ENCODE measurements at regions not wholly inside any gene's neighbourhood (a gene's known extent, or its start where the extent isn't known, plus 50 kb on each side); places are given as distances from the start of the nearest gene placed in this dataset.

DNA sequence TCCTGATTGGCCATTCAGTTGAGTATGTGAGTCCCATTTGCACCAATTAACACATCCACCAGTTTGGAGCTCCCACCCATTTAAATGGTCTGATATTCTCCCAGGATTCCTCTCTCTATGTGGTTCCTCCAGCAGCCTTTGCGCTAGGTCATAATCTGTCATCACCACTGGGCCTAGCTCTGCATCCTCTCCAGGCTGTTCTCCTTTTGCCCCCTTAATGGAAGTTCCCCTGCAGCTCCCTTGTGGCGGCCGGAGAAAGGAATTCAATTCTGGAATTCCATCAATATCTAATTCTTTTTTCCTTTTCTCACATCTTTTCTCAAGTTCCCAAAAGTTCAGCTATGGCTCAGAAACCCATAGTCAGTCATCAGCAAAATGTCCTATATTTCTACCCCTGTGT lies 2184.4 kb upstream of the AGA start:
- TF ChIP-seq, protein P1, sequence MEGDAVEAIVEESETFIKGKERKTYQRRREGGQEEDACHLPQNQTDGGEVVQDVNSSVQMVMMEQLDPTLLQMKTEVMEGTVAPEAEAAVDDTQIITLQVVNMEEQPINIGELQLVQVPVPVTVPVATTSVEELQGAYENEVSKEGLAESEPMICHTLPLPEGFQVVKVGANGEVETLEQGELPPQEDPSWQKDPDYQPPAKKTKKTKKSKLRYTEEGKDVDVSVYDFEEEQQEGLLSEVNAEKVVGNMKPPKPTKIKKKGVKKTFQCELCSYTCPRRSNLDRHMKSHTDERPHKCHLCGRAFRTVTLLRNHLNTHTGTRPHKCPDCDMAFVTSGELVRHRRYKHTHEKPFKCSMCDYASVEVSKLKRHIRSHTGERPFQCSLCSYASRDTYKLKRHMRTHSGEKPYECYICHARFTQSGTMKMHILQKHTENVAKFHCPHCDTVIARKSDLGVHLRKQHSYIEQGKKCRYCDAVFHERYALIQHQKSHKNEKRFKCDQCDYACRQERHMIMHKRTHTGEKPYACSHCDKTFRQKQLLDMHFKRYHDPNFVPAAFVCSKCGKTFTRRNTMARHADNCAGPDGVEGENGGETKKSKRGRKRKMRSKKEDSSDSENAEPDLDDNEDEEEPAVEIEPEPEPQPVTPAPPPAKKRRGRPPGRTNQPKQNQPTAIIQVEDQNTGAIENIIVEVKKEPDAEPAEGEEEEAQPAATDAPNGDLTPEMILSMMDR (IDR thresholded peaks at IDR 0.05): no peak
- TF ChIP-seq POLR2A (IDR thresholded peaks at IDR 0.05): no peak
